Trophoblast cell (in vitro differentiated cells and primary cell): ENCODE measurements at regions not wholly inside any gene's neighbourhood (a gene's known extent, or its start where the extent isn't known, plus 50 kb on each side); places are given as distances from the start of the nearest gene placed in this dataset.

ENCODE experiments used
- DNase-seq, 2 donors: peaks; one replicate each; pipeline ENCODE4 v3.0.0-alpha.2; 2016
- H2AFZ ChIP-seq: 2 replicates; pipeline ENCODE4 v1.6.1; 2013; ENCODE audit warnings: low read length, moderate library complexity, mild to moderate bottlenecking; ENCODE audit not compliant: insufficient read depth, poor library complexity
- H2AK5ac ChIP-seq: 2 replicates; pipeline ENCODE4 v1.6.1; 2013; ENCODE audit warnings: mild to moderate bottlenecking, low read length
- H2BK120ac ChIP-seq: 2 replicates; pipeline ENCODE4 v1.6.1; 2013; ENCODE audit warnings: low read length, mild to moderate bottlenecking, moderate library complexity; ENCODE audit not compliant: insufficient read depth, poor library complexity
- H2BK12ac ChIP-seq: 2 replicates; pipeline ENCODE4 v1.6.1; 2013; ENCODE audit warnings: mild to moderate bottlenecking, low read length, moderate library complexity
- H2BK5ac ChIP-seq: 2 replicates; pipeline ENCODE4 v1.6.1; 2013; ENCODE audit warnings: low read length, low read depth, moderate library complexity, mild to moderate bottlenecking; ENCODE audit not compliant: poor library complexity
- H3K14ac ChIP-seq: 2 replicates; pipeline ENCODE4 v1.6.1; 2013; ENCODE audit warnings: mild to moderate bottlenecking, low read length
- H3K18ac ChIP-seq: 2 replicates; pipeline ENCODE4 v1.6.1; 2013; ENCODE audit warnings: mild to moderate bottlenecking, low read length
- H3K23ac ChIP-seq: 2 replicates; pipeline ENCODE4 v1.6.1; 2013; ENCODE audit warnings: low read length
- H3K27ac ChIP-seq: 2 replicates; pipeline ENCODE4 v1.5.1; 2013; ENCODE audit warnings: low read depth, mild to moderate bottlenecking, inconsistent platforms, low read length, moderate library complexity
- H3K27me3 ChIP-seq: 2 replicates; pipeline ENCODE4 v1.6.1; 2013; ENCODE audit warnings: inconsistent platforms, mild to moderate bottlenecking, low read length, moderate library complexity; ENCODE audit not compliant: insufficient read depth
- H3K36me3 ChIP-seq, 2 experiments: 1 replicate in 1 of 2; 2 replicates in 1 of 2; pipeline ENCODE4 v1.6.1; 2013; ENCODE audit warnings: low read length in 2 of 2, mild to moderate bottlenecking in 2 of 2, moderate library complexity in 1 of 2; ENCODE audit not compliant: insufficient read depth in 2 of 2, control insufficient read depth in 1 of 2
- H3K4ac ChIP-seq: 2 replicates; pipeline ENCODE4 v1.6.1; 2013; ENCODE audit warnings: low read depth, mild to moderate bottlenecking, low read length, moderate library complexity
- H3K4me1 ChIP-seq, 2 experiments: 1 replicate in 1 of 2; 2 replicates in 1 of 2; pipeline ENCODE4 v1.6.1; 2013; ENCODE audit warnings: low read length in 2 of 2, mild to moderate bottlenecking in 2 of 2, moderate library complexity in 1 of 2; ENCODE audit not compliant: insufficient read depth in 2 of 2, control insufficient read depth in 1 of 2
- H3K4me2 ChIP-seq: 2 replicates; pipeline ENCODE4 v1.6.1; 2013; ENCODE audit warnings: inconsistent platforms, mild to moderate bottlenecking, low read length, moderate library complexity
- H3K4me3 ChIP-seq: 2 replicates; pipeline ENCODE4 v1.5.1; 2013; ENCODE audit warnings: mild to moderate bottlenecking, low read depth, low read length, inconsistent platforms
- H3K79me1 ChIP-seq: one replicate; pipeline ENCODE4 v1.6.1; 2013; ENCODE audit warnings: low read length
- H3K79me2 ChIP-seq: 2 replicates; pipeline ENCODE4 v1.6.1; 2013; ENCODE audit warnings: low read length, mild to moderate bottlenecking; ENCODE audit not compliant: control insufficient read depth, insufficient read depth, poor library complexity
- H3K9ac ChIP-seq: 2 replicates; pipeline ENCODE4 v1.6.1; 2013; ENCODE audit warnings: mild to moderate bottlenecking, low read length
- H3K9me3 ChIP-seq: 2 replicates; pipeline ENCODE4 v1.6.1; 2013; ENCODE audit warnings: low read depth, mild to moderate bottlenecking, control low read depth, inconsistent platforms, low read length; ENCODE audit not compliant: insufficient read depth
- H4K12ac ChIP-seq: 2 replicates; pipeline ENCODE4 v1.6.1; 2013; ENCODE audit warnings: low read depth, mild to moderate bottlenecking, low read length, moderate library complexity
- H4K8ac ChIP-seq: 2 replicates; pipeline ENCODE4 v1.6.1; 2013; ENCODE audit warnings: low read depth, mild to moderate bottlenecking, low read length, moderate library complexity
- H4K91ac ChIP-seq: one replicate; pipeline ENCODE4 v1.6.1; 2013; ENCODE audit warnings: low read depth, mild to moderate bottlenecking, low read length, moderate library complexity
- WGBS: extraction: QIAGEN DNeasy Blood & Tissue Kit; methylation state at CpG from one replicate; pipeline ENCODE4 v1.1.7; 2013; ENCODE audit warnings: missing lambda C conversion rate; ENCODE audit not compliant: insufficient read length, insufficient coverage; ENCODE audit errors: extremely low coverage; 5-methylcytosine and 5-hydroxymethylcytosine counted together

DNA sequence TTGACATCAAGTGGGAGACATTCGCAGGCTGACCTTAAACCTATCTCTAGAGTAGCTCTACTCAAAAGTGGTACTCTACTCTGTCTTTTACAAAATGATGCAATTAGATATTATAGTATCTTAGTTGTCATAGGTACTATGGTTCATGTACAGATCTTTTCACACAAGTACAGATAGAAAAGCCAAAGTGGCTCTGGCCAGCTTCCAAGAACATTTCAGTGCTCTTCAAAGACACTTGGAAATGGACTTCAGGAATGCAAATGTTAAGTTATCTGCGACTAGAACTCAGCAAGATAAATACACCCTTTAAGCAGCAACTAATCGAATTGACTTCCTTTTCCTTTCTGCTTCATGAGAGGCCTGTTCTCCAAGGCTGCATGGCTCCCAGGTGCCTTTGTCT lies 718.7 kb upstream of the FAM98A start:
- Histone ChIP-seq H4K8ac (no peak overlapping the region), H2AFZ (no peak overlapping the region), H3K14ac (no peak overlapping the region), H4K91ac (no peak overlapping the region), H4K12ac (no peak overlapping the region), H3K18ac (no peak overlapping the region), H3K27me3 (no peaks in the 10 kb centered on the region), H3K4me3 (no peak overlapping the region), H3K9ac (no peak overlapping the region), H3K4me2 (no peak overlapping the region), H3K23ac (no peak overlapping the region), H3K79me2 (no peaks in the 10 kb centered on the region), H2BK120ac (no peak overlapping the region), H3K4me1 (no peaks in the 10 kb centered on the region), H3K4ac (no peak overlapping the region), H3K9me3 (no peaks in the 10 kb centered on the region), H2AK5ac (no peak overlapping the region), H3K79me1 (no peaks in the 10 kb centered on the region), H3K27ac (no peak overlapping the region), H2BK12ac (no peak overlapping the region), H2BK5ac (no peak overlapping the region), H3K36me3 (no peaks in the 10 kb centered on the region)
- no CpG with 5 or more reads among the region's 3 CpGs for WGBS
- DNase-seq = no peak

- H3K79me1 ChIP-seq = no peaks in the 10 kb centered on the region
- no peaks in the 10 kb centered on the region for H3K4me1 ChIP-seq
- H4K12ac ChIP-seq = no peak overlapping the region
- H2BK12ac ChIP-seq = no peak overlapping the region
- no peak overlapping the region for H2BK5ac ChIP-seq
- H3K79me2 ChIP-seq = no peaks in the 10 kb centered on the region
- H2AFZ ChIP-seq = no peak overlapping the region
- no CpG with 5 or more reads among the region's 1 CpG for WGBS
- H3K4me3 ChIP-seq = no peak overlapping the region
- H3K4ac ChIP-seq = no peak overlapping the region
- H4K8ac ChIP-seq = no peak overlapping the region
- no peak overlapping the region for H2AK5ac ChIP-seq
- no peak for DNase-seq
- H3K9ac ChIP-seq = no peak overlapping the region
- no peak overlapping the region for H4K91ac ChIP-seq
- no peak overlapping the region for H3K18ac ChIP-seq
- H3K36me3 ChIP-seq = no peaks in the 10 kb centered on the region
- no peaks in the 10 kb centered on the region for H3K27me3 ChIP-seq
- H2BK120ac ChIP-seq = no peak overlapping the region
- H3K23ac ChIP-seq = no peak overlapping the region
- H3K14ac ChIP-seq = no peak overlapping the region
- H3K9me3 ChIP-seq = no peaks in the 10 kb centered on the region
- no peak overlapping the region for H3K4me2 ChIP-seq
- no peak overlapping the region for H3K27ac ChIP-seq
These were observed 717.7 kb upstream of the FAM98A start for GRCh38 chr2:34316788-34317187.

DNA sequence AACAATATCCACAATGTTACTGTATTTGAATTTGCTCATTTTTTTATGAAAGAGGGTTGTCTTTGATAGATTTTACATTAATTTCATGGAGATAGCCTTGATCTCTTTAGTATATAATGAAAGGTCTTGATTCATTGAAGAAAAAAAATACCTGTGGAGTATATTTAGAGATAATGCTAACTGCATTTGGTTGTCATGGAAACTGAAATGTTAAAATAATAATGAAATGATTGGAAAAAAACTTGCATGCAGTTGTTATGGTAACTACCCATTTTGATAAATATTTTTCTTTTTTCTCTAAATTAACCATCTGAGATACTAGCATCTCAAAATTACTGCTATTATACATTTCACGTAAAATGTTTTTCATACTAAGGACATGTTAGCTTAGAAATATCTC lies 712.7 kb upstream of the FAM98A start:
- Histone ChIP-seq H3K36me3 (no peaks in the 10 kb centered on the region), H2AFZ (no peak overlapping the region), H2BK5ac (no peak overlapping the region), H3K9me3 (no peaks in the 10 kb centered on the region), H2AK5ac (no peak overlapping the region), H4K8ac (no peak overlapping the region), H4K91ac (no peak overlapping the region), H3K23ac (no peak overlapping the region), H3K4me2 (no peak overlapping the region), H4K12ac (no peak overlapping the region), H3K27ac (no peak overlapping the region), H2BK120ac (no peak overlapping the region), H3K27me3 (no peaks in the 10 kb centered on the region), H3K4ac (no peak overlapping the region), H3K79me2 (no peaks in the 10 kb centered on the region), H3K4me1 (no peaks in the 10 kb centered on the region), H3K18ac (no peak overlapping the region), H2BK12ac (no peak overlapping the region), H3K4me3 (no peak overlapping the region), H3K9ac (no peak overlapping the region), H3K79me1 (no peaks in the 10 kb centered on the region), H3K14ac (no peak overlapping the region)
- no peak for DNase-seq
- no CpG with 5 or more reads among the region's 1 CpG for WGBS

DNA sequence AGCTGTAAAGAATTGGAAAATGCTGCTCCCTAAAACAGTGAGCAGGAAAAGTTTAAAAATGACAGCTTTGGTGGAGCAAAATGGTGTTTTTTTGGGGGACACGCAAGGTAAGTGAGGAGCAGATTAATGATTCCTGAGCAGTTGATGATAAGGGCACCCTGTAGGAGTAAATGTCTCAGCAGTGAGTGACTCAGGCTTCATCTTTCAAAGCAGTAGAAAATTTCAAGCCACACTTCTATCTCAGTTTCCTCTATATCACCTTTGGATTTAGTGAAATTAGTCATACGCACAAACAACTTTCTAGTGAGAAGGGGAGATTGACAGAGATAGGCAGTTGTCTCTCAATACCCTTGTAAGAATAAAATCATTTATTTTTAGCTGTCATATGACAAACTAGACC lies 709.0 kb upstream of the FAM98A start:
- no peak overlapping the region for H3K23ac ChIP-seq

More for the DNA sequence above, 709.0 kb upstream of the FAM98A start:
- H3K27ac ChIP-seq = no peak overlapping the region
- H2BK5ac ChIP-seq = no peak overlapping the region
- H2AFZ ChIP-seq = no peak overlapping the region
- no peak for DNase-seq
- H3K4me1 ChIP-seq = no peaks in the 10 kb centered on the region
- H4K8ac ChIP-seq = no peak overlapping the region
- no peaks in the 10 kb centered on the region for H3K79me1 ChIP-seq
- no peak overlapping the region for H3K4me2 ChIP-seq
- H2AK5ac ChIP-seq = no peak overlapping the region
- no peak overlapping the region for H3K4me3 ChIP-seq
- no peak overlapping the region for H3K4ac ChIP-seq
- H4K12ac ChIP-seq = no peak overlapping the region
- H2BK120ac ChIP-seq = no peak overlapping the region
- H3K9ac ChIP-seq = no peak overlapping the region
- no peaks in the 10 kb centered on the region for H3K27me3 ChIP-seq
- H3K36me3 ChIP-seq = no peaks in the 10 kb centered on the region
- WGBS = no CpG with 5 or more reads among the region's 2 CpGs
- no peak overlapping the region for H3K14ac ChIP-seq
- H3K9me3 ChIP-seq = no peaks in the 10 kb centered on the region
- no peak overlapping the region for H3K18ac ChIP-seq
- no peak overlapping the region for H4K91ac ChIP-seq
- no peak overlapping the region for H2BK12ac ChIP-seq
- no peaks in the 10 kb centered on the region for H3K79me2 ChIP-seq
